Vagina (tissue), 2 donors: ENCODE measurements at regions not wholly inside any gene's neighbourhood (a gene's known extent, or its start where the extent isn't known, plus 50 kb on each side); places are given as distances from the start of the nearest gene placed in this dataset.

Experiments used
- DNase-seq, 2 donors: peaks; one replicate each; pipeline ENCODE4 v3.0.0-alpha.2; 2017; ENCODE audit errors: extremely low spot score in 2 of 2
- H3K27ac ChIP-seq: fragments of 200-600 bp; sonication (generic); one replicate; pipeline ENCODE4 v1.5.1; 2019
- H3K27me3 ChIP-seq: fragments of 200-600 bp; sonication (generic); one replicate; pipeline ENCODE4 v1.5.1; 2019
- H3K36me3 ChIP-seq, 2 donors: fragments of 200-600 bp; sonication (generic); one replicate each; pipeline ENCODE4 v1.5.1; 2017 to 2019
- H3K4me1 ChIP-seq: fragments of 200-600 bp; sonication (generic); one replicate; pipeline ENCODE4 v1.5.1; 2019
- H3K4me3 ChIP-seq, 2 donors: fragments of 200-600 bp; sonication (generic); 1 replicate in 1 of 2; 2 replicates in 1 of 2; pipeline ENCODE4 v1.5.1; 2016 to 2019
- H3K9me3 ChIP-seq: fragments of 200-600 bp; sonication (generic); one replicate; pipeline ENCODE4 v1.5.1; 2019
- POLR2A ChIP-seq, 2 donors: fragments of 450-650 bp; IDR thresholded peaks; one replicate each; pipeline ENCODE4 v1.6.1; 2017; ENCODE audit warnings: antibody characterized with exemption in 2 of 2, mild to moderate bottlenecking in 2 of 2, moderate library complexity in 2 of 2
- POLR2AphosphoS5 ChIP-seq, 2 donors: sonication (generic); formaldehyde crosslinking; IDR thresholded peaks; one replicate each; pipeline ENCODE4 v1.9.0; 2017; ENCODE audit warnings: antibody characterized with exemption in 2 of 2, mild to moderate bottlenecking in 2 of 2, low read depth in 1 of 2; ENCODE audit not compliant: insufficient read depth in 1 of 2
- intact Hi-C: fragments of 100-400 bp; cut with DNase I; formaldehyde crosslinking; loops from one replicate; pipeline ENCODE4 v1.15.1; 2023
- TF ChIP-seq, protein P1 (sequence below), 3 experiments: fragments of 450-650 bp in 2 of 3; fragments of 200-600 bp in 1 of 3; sonication (generic) in 1 of 3; IDR thresholded peaks; one replicate each; pipeline ENCODE4 v1.5.1; 2017 to 2019; ENCODE audit warnings: antibody characterized with exemption in 3 of 3, mild to moderate bottlenecking in 2 of 3, moderate library complexity in 2 of 3

DNA sequence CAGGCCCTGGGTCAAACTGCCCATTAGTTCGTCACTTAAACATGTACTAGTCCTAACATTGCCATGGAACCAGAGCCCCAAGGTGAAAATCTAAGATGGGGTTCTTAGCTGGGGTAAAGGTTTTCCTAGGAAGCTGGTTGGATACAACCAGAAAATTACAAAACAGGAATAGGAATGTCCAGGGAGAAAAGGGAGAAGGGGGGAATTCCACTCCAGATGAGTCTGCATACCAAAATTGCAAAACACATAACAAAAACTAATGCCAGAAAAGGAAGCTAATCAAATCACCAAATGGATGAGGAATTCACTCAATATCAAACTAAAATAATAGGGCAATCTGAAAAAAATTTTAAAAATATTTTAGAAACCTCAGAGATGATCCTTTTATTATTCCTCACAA is 396.2 kb downstream of the EFNA5 start:
- no peaks in the 10 kb centered on the region for H3K36me3 ChIP-seq
- DNase-seq, result no peak
- H3K9me3 ChIP-seq, result no peaks in the 10 kb centered on the region
- intact Hi-C loops, result no loop called here
- no peak overlapping the region for H3K4me3 ChIP-seq
- H3K27ac ChIP-seq, result no peak overlapping the region
- no peak for TF ChIP-seq POLR2AphosphoS5 (IDR thresholded peaks at IDR 0.05; ENCODE audit: insufficient read depth in 1 of 2, low read depth in 1 of 2)
- TF ChIP-seq POLR2A (IDR thresholded peaks at IDR 0.05), result no peak
- TF ChIP-seq, protein P1, sequence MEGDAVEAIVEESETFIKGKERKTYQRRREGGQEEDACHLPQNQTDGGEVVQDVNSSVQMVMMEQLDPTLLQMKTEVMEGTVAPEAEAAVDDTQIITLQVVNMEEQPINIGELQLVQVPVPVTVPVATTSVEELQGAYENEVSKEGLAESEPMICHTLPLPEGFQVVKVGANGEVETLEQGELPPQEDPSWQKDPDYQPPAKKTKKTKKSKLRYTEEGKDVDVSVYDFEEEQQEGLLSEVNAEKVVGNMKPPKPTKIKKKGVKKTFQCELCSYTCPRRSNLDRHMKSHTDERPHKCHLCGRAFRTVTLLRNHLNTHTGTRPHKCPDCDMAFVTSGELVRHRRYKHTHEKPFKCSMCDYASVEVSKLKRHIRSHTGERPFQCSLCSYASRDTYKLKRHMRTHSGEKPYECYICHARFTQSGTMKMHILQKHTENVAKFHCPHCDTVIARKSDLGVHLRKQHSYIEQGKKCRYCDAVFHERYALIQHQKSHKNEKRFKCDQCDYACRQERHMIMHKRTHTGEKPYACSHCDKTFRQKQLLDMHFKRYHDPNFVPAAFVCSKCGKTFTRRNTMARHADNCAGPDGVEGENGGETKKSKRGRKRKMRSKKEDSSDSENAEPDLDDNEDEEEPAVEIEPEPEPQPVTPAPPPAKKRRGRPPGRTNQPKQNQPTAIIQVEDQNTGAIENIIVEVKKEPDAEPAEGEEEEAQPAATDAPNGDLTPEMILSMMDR (IDR thresholded peaks at IDR 0.05), result no peak
- no peaks in the 10 kb centered on the region for H3K4me1 ChIP-seq
- no peaks in the 10 kb centered on the region for H3K27me3 ChIP-seq

DNA sequence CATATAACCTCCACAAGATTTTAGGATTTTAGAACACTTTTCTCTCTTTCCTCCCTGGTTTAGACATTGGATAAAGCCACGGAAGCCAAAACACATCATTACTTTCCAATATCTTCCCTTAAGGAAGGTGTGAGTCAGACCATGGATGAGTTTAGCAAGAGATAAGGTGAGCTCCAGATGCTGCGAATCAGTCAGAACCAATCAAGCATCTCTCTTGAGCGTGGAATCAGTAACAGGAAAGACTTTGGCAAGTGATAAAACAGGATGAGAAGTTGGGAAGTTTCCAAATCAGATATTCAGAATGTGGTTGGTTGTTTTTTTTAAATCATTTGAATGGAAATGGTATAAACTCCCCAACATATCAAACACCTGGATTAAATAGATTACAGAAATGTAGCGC is 397.8 kb downstream of the EFNA5 start:
- no peak for DNase-seq
- intact Hi-C loops, result no loop called here
- TF ChIP-seq, protein P1 (IDR thresholded peaks at IDR 0.05), result no peak
- TF ChIP-seq POLR2A (IDR thresholded peaks at IDR 0.05) (no peak), POLR2AphosphoS5 (IDR thresholded peaks at IDR 0.05; ENCODE audit: insufficient read depth in 1 of 2, low read depth in 1 of 2) (no peak)
- Histone ChIP-seq H3K9me3 (no peaks in the 10 kb centered on the region), H3K27me3 (no peaks in the 10 kb centered on the region), H3K27ac (no peak overlapping the region), H3K36me3 (no peaks in the 10 kb centered on the region), H3K4me3 (no peak overlapping the region), H3K4me1 (no peaks in the 10 kb centered on the region)

DNA sequence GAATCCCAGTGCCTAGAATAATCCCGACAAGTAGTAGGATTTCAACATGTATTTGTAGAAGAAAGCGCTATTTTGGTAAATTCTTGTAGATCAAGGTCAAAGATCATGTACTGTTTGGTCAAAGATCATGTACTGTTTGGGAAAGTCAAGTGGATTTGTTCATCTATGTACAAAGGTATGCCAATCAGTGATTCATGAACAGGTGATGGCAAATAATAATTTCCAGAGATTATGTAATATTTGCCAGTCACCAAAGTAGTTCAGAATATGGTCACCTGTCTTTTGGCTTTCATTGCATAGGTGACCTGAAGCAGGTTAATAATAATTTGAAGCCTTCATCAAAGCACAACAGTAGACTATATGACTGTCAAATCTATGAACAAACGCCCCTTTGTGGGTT is 398.2 kb downstream of the EFNA5 start:
- Histone ChIP-seq H3K4me3 (no peak overlapping the region), H3K9me3 (no peaks in the 10 kb centered on the region), H3K27me3 (no peaks in the 10 kb centered on the region), H3K27ac (no peak overlapping the region), H3K4me1 (no peaks in the 10 kb centered on the region), H3K36me3 (no peaks in the 10 kb centered on the region)
- TF ChIP-seq POLR2A (IDR thresholded peaks at IDR 0.05) (no peak), POLR2AphosphoS5 (IDR thresholded peaks at IDR 0.05; ENCODE audit: insufficient read depth in 1 of 2, low read depth in 1 of 2) (no peak)
- TF ChIP-seq, protein P1 (IDR thresholded peaks at IDR 0.05), result no peak
- DNase-seq, result no peak
- intact Hi-C loops, result no loop called here

DNA sequence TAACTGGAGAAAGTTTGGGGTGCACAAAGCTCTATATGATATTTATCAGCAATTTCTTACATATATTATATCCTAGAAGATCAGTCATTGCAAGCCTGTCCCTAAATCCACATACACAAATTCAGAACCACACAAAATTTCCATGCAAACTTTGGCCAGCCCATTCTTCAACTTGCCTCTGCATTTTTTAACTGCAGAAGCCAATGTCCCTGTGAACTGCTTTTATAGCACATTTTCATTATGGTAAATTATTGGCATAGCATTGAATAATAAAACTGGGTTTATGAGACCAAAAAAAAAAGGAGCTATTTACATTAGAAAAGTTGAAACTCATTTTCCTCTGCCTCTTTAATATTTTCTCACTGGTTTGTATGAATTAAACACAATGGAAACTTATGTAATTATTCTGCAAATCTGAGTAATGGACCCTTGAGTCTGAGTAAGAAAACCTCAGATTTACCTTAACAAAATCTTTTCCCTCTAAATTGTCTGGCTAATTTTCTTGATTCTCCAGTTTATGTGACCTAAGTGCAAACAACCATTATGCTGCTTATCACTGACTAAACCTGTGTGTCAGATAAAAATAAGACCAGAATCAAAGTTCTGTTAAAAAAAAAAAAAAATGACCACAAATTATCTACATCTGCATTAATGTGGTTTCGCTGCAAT is 398.9 kb downstream of the EFNA5 start:
- intact Hi-C loops, result no loop called here
- no peak for TF ChIP-seq POLR2A (IDR thresholded peaks at IDR 0.05)
- TF ChIP-seq, protein P1 (IDR thresholded peaks at IDR 0.05), result no peak
- TF ChIP-seq POLR2AphosphoS5 (IDR thresholded peaks at IDR 0.05; ENCODE audit: insufficient read depth in 1 of 2, low read depth in 1 of 2), result no peak
- Histone ChIP-seq H3K36me3 (no peaks in the 10 kb centered on the region), H3K27me3 (no peaks in the 10 kb centered on the region), H3K9me3 (no peaks in the 10 kb centered on the region), H3K4me1 (no peaks in the 10 kb centered on the region), H3K4me3 (no peak overlapping the region), H3K27ac (no peak overlapping the region)
- no peak for DNase-seq

DNA sequence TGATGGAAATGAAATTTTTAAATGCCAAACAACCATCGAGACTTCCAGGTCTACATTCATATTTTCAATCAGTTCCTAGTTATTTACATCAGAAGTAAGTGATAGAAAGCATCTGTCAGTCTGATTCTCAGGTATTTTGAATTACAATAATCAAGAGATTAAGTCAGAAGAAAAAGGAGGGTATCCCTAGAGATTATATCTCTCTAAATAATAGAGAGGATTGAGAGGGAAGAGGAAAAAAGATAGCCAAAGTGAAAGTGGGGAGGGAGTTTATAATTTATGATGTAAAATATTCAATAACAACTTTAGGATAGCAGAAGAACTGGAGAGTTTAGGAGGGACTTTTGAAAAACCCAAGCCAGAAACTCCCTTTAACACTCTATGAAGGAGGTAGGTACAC is 400.2 kb downstream of the EFNA5 start:
- TF ChIP-seq POLR2AphosphoS5 (IDR thresholded peaks at IDR 0.05; ENCODE audit: insufficient read depth in 1 of 2, low read depth in 1 of 2), result no peak
- TF ChIP-seq, protein P1 (IDR thresholded peaks at IDR 0.05), result no peak
- no peak for TF ChIP-seq POLR2A (IDR thresholded peaks at IDR 0.05)
- intact Hi-C loops, result no loop called here
- no peaks in the 10 kb centered on the region for H3K27me3 ChIP-seq
- no peaks in the 10 kb centered on the region for H3K4me1 ChIP-seq
- no peak overlapping the region for H3K4me3 ChIP-seq
- no peaks in the 10 kb centered on the region for H3K36me3 ChIP-seq
- DNase-seq, result no peak
- no peaks in the 10 kb centered on the region for H3K9me3 ChIP-seq
- no peak overlapping the region for H3K27ac ChIP-seq
